HuH-7 (cell line): ENCODE measurements at regions not wholly inside any gene's neighbourhood (a gene's known extent, or its start where the extent isn't known, plus 50 kb on each side); places are given as distances from the start of the nearest gene placed in this dataset.

ENCODE experiments used
- DNase-seq: peaks from one replicate; pipeline ENCODE4 v3.0.0; 2011; ENCODE audit warnings: low spot score

DNA sequence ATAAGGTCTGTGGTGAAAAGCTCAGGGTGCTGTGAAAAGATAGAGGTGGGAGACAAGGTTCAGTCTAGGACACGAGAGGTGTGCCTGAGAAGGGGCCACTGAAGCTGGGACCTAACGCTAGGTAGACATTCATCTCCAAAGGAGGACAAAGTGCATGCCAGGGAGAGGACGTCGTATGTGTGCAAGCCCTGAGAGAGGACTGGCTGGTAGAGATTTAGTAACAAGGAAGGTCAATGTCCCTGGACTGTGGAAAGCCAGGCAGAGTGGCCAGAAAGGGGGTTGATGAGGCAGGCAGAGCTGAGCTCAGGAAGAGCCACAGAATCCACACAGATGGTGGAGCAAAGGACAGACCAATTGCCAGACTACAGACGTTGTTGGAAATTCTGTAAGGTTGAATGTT is 817.6 kb downstream of the CCSER2 start:
- no peak for DNase-seq

GRCh38 chr10:85147346-85148250 is 819.2 kb downstream of the CCSER2 start:
- no peak for DNase-seq

DNA sequence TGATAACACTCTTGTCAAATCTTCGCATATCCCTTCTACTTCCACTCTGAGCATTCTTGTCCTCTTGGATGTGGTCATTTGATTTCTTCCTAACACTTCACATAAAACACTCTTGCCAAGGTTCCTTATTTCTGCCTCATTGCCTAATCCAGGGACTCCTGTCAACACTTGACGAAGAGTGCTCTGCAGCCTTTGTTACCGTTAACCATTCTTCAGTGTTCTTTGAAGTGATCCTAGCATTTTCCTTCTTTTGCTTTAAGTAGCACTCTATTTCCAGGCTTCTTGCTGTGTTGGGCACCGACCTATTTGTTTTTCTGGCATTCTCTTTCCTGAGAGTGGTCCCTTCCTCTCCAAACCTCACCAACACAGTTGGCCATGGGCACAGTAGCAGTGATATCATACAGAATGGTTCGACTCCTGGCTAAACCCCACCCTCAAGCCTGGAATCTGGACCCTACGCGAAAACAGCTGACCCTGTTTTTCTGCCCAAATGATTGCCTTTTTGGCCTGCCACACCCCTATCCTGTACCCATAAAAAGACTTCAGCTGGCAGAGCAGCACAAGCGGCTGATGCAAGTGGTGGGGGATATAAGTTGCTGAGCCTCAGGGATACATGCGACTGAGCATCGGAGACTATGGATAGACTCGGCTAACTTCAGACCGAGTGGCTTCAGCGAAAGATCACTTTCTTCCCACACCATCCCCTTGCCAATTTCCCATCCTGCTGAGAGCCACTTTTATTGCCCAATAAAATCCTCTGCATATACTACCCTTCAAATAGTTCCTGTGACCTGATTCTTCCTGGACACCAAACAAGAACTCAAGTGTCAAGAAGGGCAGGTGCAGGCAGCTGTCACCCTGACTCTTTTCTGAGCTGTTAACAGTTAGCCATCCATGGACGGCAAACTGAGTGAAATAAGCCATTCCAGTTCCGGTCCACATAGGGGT is 820.6 kb downstream of the CCSER2 start:
- no peak for DNase-seq

GRCh38 chr10:85149766-85150165 is 821.4 kb downstream of the CCSER2 start:
- no peak for DNase-seq

DNA sequence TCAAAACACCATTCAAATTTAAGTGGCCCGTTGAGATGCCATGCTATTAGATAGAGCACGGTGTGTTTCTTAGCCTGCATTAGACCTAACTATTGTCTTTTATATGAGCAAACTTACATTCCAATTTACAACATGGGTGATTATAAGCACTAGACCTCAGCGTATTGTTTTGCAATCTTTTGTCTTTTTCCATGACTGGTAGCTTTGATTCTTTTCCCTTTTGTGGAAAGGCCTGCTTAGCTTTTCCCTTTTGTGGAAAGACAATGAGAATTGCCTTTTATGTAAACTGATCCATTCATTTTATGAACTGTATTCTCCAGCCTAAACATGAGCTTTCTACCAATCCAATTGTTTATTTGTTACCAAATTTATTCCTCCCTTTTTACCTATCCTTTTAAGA is 823.1 kb downstream of the CCSER2 start:
- DNase-seq = no peak

- no peak for DNase-seq
Observed at GRCh38 chr10:85152496-85152895, 824.1 kb downstream of the CCSER2 start.

- DNase-seq = no peak
Observed at GRCh38 chr10:85152911-85153310, 824.5 kb downstream of the CCSER2 start.

DNA sequence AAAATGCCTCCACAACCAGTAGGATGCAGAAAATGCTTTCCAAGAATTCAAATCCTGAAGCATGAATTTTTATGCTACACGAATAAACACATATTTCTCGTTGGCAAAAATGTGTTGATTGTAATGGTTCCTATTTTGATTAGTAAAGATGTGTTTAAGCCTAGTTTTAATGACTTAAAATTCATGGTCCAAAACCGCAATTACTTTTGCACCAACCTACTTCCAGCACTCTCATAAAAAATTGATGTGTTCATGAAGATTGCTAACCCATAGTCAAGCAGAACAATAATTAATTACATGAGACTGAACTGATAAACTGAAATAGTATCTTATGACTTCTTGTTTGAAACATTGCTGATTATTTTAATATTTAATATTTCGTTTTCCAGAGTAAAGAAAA is 828.8 kb downstream of the CCSER2 start:
- no peak for DNase-seq

GRCh38 chr10:85168243-85168642 is 839.9 kb downstream of the CCSER2 start:
- DNase-seq = no peak

GRCh38 chr10:85170026-85170425 is 841.6 kb downstream of the CCSER2 start:
- no peak for DNase-seq

DNA sequence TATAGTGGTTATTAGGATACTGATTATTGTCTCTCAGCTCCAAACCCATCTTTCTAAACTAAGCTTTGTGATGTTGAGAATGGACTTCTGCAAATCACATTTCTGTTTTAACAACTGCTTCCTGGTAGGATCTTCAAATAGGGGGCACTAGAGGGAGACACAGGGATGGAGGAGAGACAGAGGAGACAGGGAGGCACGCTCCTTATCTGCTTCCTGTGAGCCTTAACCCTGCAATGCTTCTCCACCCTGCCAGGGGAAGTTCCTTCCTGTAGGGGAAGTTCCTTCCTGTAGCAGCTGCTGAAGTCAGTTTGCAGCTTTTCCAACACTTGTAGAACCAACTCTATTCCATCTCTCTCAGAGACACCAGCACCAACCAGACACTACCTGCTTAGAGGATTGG is 847.2 kb downstream of the CCSER2 start:
- DNase-seq = no peak

- no peak for DNase-seq
Observed at GRCh38 chr10:85177767-85178166, 849.4 kb downstream of the CCSER2 start.

DNA sequence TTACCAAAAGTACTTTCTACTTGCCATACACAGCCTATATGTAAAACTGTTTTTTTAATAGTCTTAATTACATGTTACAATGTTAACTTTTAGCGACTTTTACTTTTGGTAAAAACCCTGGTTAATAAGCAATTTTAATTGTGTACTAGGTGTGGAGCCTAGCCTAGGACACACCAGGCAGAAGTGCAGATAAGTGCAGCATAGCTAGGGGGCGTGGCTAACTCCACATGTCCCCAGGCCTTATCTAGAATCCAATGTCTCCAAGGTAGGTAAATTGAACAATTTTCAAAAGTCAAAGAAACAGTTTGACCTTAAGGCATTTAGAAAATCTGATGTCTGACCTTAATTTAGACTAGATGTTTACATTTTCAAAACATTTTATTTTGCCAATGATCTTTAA is 858.7 kb downstream of the CCSER2 start:
- no peak for DNase-seq

DNA sequence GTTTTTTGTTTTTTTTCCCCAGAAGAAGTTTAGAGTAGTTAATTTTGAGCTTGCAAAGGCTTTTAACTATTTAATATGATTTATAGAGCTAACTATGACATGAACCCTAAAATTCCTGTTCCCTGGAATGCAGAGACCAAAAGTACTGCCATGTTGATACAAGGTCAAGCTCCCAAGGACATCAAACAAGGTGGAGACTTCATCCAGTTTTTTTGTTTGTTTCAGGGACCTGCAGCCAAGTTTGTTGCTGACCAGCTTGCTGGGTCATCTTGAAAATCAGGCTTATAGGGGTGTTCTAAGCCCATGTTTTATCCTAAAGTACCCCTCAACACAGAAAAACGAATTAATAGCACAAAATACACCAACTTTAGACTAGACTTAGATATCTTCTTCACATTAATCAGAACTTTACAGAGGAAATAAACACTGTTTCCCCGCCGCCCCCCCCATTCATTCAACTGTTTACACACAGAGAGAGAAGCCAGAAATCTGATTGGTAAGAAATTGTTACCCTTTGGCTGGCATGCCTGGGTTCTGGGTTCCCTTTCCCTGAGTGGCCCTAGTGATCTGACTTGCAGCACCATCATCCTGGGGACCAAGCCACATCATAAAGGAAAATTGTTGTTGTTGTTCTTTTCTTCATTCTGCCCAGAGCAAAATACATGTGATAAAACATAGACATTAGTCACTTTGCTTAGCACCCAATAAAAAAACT is 860.5 kb downstream of the CCSER2 start:
- no peak for DNase-seq

GRCh38 chr10:85193796-85194195 is 865.4 kb downstream of the CCSER2 start:
- no peak for DNase-seq

DNA sequence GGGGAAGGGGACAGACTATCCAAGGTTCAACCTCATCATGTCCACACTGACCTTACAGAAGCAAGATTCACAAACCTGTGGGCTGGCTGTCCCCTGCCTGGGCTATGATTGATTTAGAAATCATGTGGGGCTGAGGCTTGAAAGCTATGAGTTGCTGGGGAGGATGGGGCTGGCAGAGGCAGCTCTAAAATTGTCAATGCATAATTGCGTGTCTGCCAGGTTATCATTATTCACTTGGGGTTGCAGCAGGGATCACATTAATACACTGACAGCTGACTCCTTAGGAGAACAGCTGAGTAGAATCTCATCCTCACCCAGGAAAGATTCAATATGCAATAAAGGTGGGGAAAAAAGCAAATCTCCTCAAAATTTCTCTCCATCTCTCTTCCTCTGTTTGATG is 866.3 kb downstream of the CCSER2 start:
- no peak for DNase-seq

DNA sequence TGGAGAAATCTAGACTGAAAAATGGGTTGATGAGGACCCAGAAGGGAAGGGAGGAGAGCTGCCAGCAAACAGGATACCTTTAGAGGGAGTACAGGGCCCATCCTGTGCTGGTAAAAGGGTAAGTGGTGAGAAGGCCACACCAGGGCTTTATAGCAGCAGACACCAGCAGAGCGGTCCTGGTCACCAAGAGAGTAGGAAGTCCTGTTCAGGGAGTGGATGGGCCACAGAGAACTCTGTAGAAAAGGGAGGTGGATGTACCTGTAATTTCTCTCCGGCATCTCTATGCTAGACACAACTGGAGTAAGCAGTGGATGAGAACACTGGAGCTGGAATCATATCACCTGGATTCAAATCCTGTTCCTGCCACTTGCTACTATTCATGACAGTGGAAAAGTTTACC is 867.2 kb downstream of the CCSER2 start:
- DNase-seq = no peak

GRCh38 chr10:85204814-85205213 is 876.4 kb downstream of the CCSER2 start:
- no peak for DNase-seq

- no peak for DNase-seq
Observed at GRCh38 chr10:85212526-85212925, 884.1 kb downstream of the CCSER2 start.

DNA sequence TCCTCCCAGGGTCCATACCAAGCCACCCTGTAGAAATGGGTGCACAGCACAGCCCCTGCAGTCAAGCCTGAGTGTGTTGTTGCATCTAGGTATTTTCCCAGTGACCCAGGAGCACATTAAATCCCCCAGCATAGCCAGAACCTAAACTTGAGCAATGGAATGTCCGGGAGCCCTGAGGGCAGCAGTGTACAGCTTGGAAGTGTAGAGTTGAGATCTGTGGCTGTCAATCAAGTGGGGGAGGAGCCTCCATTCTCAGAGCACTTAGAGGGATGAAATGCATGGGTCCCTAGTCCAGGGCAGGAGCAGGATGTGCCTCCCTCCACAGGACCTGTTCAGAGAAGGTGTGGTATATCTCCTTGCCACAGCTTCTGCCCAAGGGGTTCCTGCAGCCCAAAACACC is 885.1 kb downstream of the CCSER2 start:
- no peak for DNase-seq

GRCh38 chr10:85222300-85222699 is 893.9 kb downstream of the CCSER2 start:
- no peak for DNase-seq

- DNase-seq = no peak
Observed at GRCh38 chr10:85224366-85224940, 896.1 kb downstream of the CCSER2 start.
